SH-SY5Y (cell line): ENCODE measurements at regions not wholly inside any gene's neighbourhood (a gene's known extent, or its start where the extent isn't known, plus 50 kb on each side); places are given as distances from the start of the nearest gene placed in this dataset.
A peak's percentile ranks its signal among the peaks of the same experiment; 100 is the strongest.

Experiments used
- GATA2 ChIP-seq: IDR thresholded peaks from 2 replicates; pipeline ENCODE4 v1.6.1; 2011; ENCODE audit warnings: mild to moderate bottlenecking, low read depth, low read length
- GATA3 ChIP-seq: IDR thresholded peaks from 2 replicates; pipeline ENCODE4 v1.6.1; 2011; ENCODE audit warnings: low read depth, mild to moderate bottlenecking, low read length, moderate library complexity

- TF ChIP-seq GATA2 (no peak), GATA3 (no peak)
Observed at GRCh38 chr18:10124071-10124470, 210.3 kb downstream of the VAPA start.

DNA sequence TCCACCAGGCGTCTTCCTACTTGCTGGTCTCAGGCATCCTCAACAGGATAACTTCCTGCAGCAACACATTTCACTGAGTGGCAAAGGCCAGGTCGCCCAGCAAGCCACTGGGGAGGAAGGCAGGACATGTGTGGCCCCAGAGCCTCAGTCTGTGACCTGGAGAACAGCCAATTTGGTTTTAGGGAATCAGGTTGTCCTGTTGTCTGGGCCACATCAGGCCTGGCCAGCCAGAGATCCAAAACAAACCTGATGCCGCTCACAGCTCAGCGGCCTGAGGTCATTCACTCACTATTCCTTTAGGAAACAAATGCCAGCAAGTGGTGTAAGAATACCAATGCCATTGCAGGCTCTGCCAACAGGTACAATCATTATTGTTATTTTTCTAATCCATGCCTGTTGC is 210.7 kb downstream of the VAPA start:
- TF ChIP-seq GATA2: no peak
- no peak for TF ChIP-seq GATA3

DNA sequence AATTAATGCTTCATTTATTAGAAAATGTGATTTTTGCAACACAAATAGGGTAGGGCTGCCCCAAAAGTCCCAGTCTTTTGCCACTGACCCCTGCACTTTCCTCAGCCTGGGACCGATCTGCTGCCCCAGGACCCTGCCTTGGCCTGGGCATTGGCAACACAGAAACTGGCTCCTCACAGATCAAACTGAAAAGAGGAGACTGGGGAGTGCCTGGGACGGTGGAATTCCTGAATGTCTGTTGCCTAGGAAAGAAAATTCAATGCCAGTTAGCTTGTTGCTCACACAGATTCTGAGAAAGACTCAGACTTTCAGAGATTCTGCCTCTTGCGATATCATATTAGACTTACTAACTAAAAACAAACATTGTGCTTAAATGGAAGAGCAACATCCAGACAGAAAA is 211.2 kb downstream of the VAPA start:
- TF ChIP-seq GATA3: no peak
- TF ChIP-seq GATA2: no peak

GRCh38 chr18:10127729-10128128 is 213.9 kb downstream of the VAPA start:
- TF ChIP-seq GATA3 (no peak), GATA2 (no peak)

DNA sequence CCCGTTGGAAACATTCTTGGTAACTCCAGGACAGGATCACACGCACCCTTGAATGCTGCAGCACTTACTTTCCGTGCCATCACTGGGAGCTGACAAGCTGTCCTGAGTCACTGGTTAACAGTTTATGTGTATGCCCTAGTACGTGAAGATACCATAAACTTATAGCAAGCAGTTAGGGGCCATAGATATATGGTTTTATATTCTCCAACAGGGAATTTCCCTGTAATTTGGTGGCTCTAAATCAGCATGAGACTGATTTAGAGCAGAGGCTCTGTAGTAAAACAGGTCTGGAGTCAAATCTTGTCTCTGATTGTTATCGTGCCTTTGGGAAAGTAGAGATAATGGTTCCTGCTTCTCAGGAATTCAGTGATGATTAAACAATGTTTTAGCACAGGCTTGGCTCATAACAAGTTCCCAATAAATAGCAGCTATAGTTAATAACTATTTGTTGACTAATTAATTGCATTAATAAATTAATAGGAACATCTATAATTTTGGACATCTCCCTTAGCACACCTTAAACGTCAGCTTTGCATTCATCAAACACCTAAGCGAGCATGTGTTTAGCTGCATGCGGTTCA is 215.2 kb downstream of the VAPA start:
- TF ChIP-seq GATA3 (peak; percentile 78), GATA2 (peak; percentile 75; the same call in 1 of the 2 replicates)

GRCh38 chr18:10130606-10131005 is 216.8 kb downstream of the VAPA start:
- no peak for TF ChIP-seq GATA2
- TF ChIP-seq GATA3: no peak

DNA sequence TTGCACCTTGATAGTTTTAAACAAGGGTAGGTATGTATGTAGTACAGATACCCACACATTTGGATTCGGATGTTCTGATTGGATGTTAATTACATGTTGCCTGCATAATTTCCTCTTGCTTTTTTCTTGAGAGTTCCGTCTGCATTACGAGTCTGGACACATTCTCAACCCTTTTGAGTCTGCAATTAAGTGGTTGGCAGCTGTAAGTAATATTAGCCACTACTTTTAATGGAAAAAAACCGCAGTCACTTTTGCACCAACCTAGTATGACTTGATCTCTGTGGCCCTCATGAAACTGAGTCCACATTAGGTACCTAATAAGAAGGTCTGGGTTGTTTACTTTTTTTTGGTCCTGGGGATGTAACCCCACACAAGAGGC is 217.3 kb downstream of the VAPA start:
- no peak for TF ChIP-seq GATA3
- TF ChIP-seq GATA2: no peak

- TF ChIP-seq GATA3: peak; percentile 44; the same call in 1 of the 2 replicates
- TF ChIP-seq GATA2: peak; percentile 88
Observed at GRCh38 chr18:10131460-10132395, 217.9 kb downstream of the VAPA start.

- TF ChIP-seq GATA3: no peak
- no peak for TF ChIP-seq GATA2
Observed at GRCh38 chr18:10133516-10133915, 219.7 kb downstream of the VAPA start.

DNA sequence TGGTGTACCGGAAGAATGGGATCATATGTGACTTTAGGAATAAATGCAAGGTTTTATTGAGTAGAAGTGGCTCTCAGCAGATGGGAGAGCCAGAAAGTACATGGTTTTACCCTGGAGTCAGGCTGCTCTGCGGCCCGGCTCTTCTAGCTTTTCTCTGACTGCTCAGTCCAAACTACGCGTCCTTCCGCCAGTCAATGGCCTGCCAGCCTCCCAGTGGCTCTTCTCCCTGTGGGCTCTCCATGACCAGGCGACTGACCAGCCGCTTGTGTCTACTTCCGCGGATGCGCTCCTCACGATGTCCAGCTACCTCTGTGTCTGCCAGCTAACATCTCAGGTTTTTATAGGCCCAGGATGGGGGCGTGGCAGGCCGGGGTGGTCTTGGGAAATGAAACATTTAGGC is 220.4 kb downstream of the VAPA start:
- TF ChIP-seq GATA3 (no peak), GATA2 (no peak)

GRCh38 chr18:10135302-10135926 is 221.6 kb downstream of the VAPA start:
- TF ChIP-seq GATA3 (no peak), GATA2 (no peak)

GRCh38 chr18:10138719-10139118 is 224.9 kb downstream of the VAPA start:
- TF ChIP-seq GATA3 (no peak), GATA2 (no peak)

- TF ChIP-seq GATA2 (no peak), GATA3 (no peak)
Observed at GRCh38 chr18:10139783-10140410, 226.1 kb downstream of the VAPA start.
